Astrocyte of the cerebellum (primary cell): ENCODE measurements at regions not wholly inside any gene's neighbourhood (a gene's known extent, or its start where the extent isn't known, plus 50 kb on each side); places are given as distances from the start of the nearest gene placed in this dataset.
"Not testable (repeated sequence)": the region's sequence is repeated elsewhere in the genome, so short reads cannot be mapped to it uniquely, and the experiment has no call there.

Source experiments
- DNase-seq: peaks from one replicate; pipeline ENCODE4 v3.0.0-alpha.2; 2011; ENCODE audit warnings: low read depth
- H3K4me3 ChIP-seq: 2 replicates; pipeline ENCODE4 v1.5.1; 2011; ENCODE audit warnings: mild to moderate bottlenecking, low read depth, low read length, moderate library complexity
- CTCF ChIP-seq: IDR thresholded peaks from 2 replicates; pipeline ENCODE4 v1.5.1; 2012; ENCODE audit warnings: low read length, low read depth, moderate library complexity, mild to moderate bottlenecking; ENCODE audit errors: missing control alignments
- in situ Hi-C: cut with HindIII; loops from 2 replicates; pipeline ENCODE4 v1.10.0; 2017; ENCODE audit warnings: low sequenced_read_pairs

DNA sequence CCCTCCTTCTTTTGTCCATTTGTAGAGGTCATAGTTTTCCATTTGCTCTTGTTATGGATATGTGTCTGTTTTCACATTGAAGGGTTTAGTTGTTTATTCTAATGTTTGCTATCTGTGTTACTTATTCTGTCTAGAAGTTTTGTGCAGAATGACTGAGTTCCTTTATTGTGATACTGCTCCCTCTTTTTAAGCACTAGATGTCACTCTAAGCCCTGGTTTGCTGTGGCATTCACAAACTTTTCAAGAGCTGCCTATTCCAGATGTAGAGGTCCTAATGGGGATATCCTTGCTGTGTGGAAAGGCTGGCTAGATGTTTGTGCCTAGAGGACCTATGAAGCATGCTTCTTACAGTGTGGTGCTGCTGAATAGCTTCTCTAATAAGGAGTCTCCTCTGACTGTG lies 338.6 kb downstream of the SPIN4 start:
- no peak overlapping the region for H3K4me3 ChIP-seq
- DNase-seq = no peak
- TF ChIP-seq CTCF = no peak
- in situ Hi-C loops = no loop called here

GRCh38 chrX:63000196-63000595 lies 350.9 kb downstream of the SPIN4 start:
- H3K4me3 ChIP-seq, DNase-seq, in situ Hi-C loops: not testable (repeated sequence)
